SK-N-SH (cell line): ENCODE measurements at regions not wholly inside any gene's neighbourhood (a gene's known extent, or its start where the extent isn't known, plus 50 kb on each side); places are given as distances from the start of the nearest gene placed in this dataset.

ENCODE experiments used
- CTCF ChIA-PET: fragments of 300-600, 350-600 bp; formaldehyde crosslinking; extraction: SDS; loops from one replicate; lab custom pipeline; 2021; lab: Yijun Ruan, JAX
- POLR2A ChIA-PET: fragments of 350-600 bp; sonication (Branson Sonifier 250); formaldehyde crosslinking; extraction: SDS; loops from one replicate; lab custom pipeline; 2020; ENCODE audit warnings: antibody characterized with exemption, inconsistent platforms; lab: Yijun Ruan, JAX
- DNase-seq: peaks from one replicate; pipeline ENCODE4 v3.0.0; 2012
- H2AFZ ChIP-seq: fragments of 200-600 bp; sonication (generic); 2 replicates; pipeline ENCODE4 v1.8.1; 2016; ENCODE audit warnings: antibody characterized with exemption, mild to moderate bottlenecking, low read depth
- H3F3A ChIP-seq: fragments of 200-600 bp; sonication (generic); replicated peaks from 2 replicates; pipeline ENCODE3; 2016; ENCODE audit warnings: antibody characterized with exemption, mild to moderate bottlenecking; ENCODE audit not compliant: insufficient read depth
- H3K27ac ChIP-seq, 2 experiments: fragments of 200-500 bp in 1 of 2; fragments of 200-600 bp in 1 of 2; sonication (Bioruptor generic) in 1 of 2; sonication (generic), shearing (Covaris generic) in 1 of 2; 2 replicates each; pipeline versions ENCODE4 v1.5.1 to v1.6.1; 2014 to 2016; ENCODE audit warnings: low read depth in 2 of 2, inconsistent platforms in 1 of 2, low read length in 1 of 2, mild to moderate bottlenecking in 1 of 2, mixed read lengths in 1 of 2
- H3K27me3 ChIP-seq: fragments of 200-600 bp; sonication (generic), shearing (Covaris generic); 2 replicates; pipeline ENCODE4 v1.6.1; 2016; ENCODE audit warnings: mixed run types; ENCODE audit not compliant: insufficient read depth
- H3K36me3 ChIP-seq, 2 experiments: fragments of 200-500 bp in 1 of 2; fragments of 200-600 bp in 1 of 2; sonication (Bioruptor generic) in 1 of 2; sonication (generic) in 1 of 2; replicated peaks in 1 of 2; 2 replicates each; pipeline versions ENCODE3 to v1.5.1; 2014 to 2016; ENCODE audit warnings: low read length in 1 of 2, mild to moderate bottlenecking in 1 of 2; ENCODE audit not compliant: insufficient read depth in 2 of 2, control insufficient read depth in 1 of 2
- H3K4me1 ChIP-seq, 2 experiments: fragments of 200-500 bp in 1 of 2; fragments of 200-600 bp in 1 of 2; sonication (Bioruptor generic) in 1 of 2; sonication (generic), shearing (Covaris generic) in 1 of 2; 2 replicates each; pipeline versions ENCODE4 v1.5.1 to v1.6.1; 2014 to 2016; ENCODE audit warnings: low read depth in 1 of 2, low read length in 1 of 2, mixed run types in 1 of 2; ENCODE audit not compliant: insufficient read depth in 2 of 2, control insufficient read depth in 1 of 2
- H3K4me2 ChIP-seq: fragments of 200-600 bp; sonication (generic), shearing (Covaris generic); 2 replicates; pipeline ENCODE4 v1.6.1; 2017; ENCODE audit warnings: mixed run types
- H3K4me3 ChIP-seq, 2 experiments: fragments of 200-500 bp in 1 of 2; fragments of 200-600 bp in 1 of 2; sonication (Bioruptor generic) in 1 of 2; sonication (generic), shearing (Covaris generic) in 1 of 2; 2 replicates each; pipeline versions ENCODE4 v1.5.1 to v1.8.1; 2014 to 2016; ENCODE audit warnings: low read depth in 2 of 2, inconsistent platforms in 1 of 2, low read length in 1 of 2, mild to moderate bottlenecking in 1 of 2, mixed read lengths in 1 of 2, moderate library complexity in 1 of 2
- H3K79me2 ChIP-seq: fragments of 200-600 bp; sonication (generic); 2 replicates; pipeline ENCODE4 v1.8.1; 2017; ENCODE audit warnings: mild to moderate bottlenecking; ENCODE audit not compliant: insufficient read depth
- H3K9ac ChIP-seq: fragments of 200-600 bp; sonication (generic); 2 replicates; pipeline ENCODE4 v1.6.1; 2017; ENCODE audit warnings: mixed run types
- H3K9me2 ChIP-seq: fragments of 200-600 bp; sonication (generic); 2 replicates; pipeline ENCODE4 v1.6.1; 2017; ENCODE audit warnings: mixed run types
- H3K9me3 ChIP-seq: fragments of 200-600 bp; sonication (generic); 2 replicates; pipeline ENCODE4 v1.6.1; 2017; ENCODE audit warnings: mixed run types, mild to moderate bottlenecking, moderate library complexity
- H4K20me1 ChIP-seq: fragments of 200-600 bp; sonication (generic); 2 replicates; pipeline ENCODE4 v1.6.1; 2017; ENCODE audit warnings: mild to moderate bottlenecking, mixed run types; ENCODE audit not compliant: insufficient read depth
- ELF1 ChIP-seq: IDR thresholded peaks from 2 replicates; pipeline ENCODE4 v1.4.0; 2012
- EP300 ChIP-seq, 2 experiments: IDR thresholded peaks; 2 replicates each; pipeline versions ENCODE4 v1.4.0 to v1.6.1; 2012; ENCODE audit warnings: borderline replicate concordance in 1 of 2, low read depth in 1 of 2, low read length in 1 of 2
- EZH2phosphoT487 ChIP-seq: fragments of 200-600 bp; sonication (generic); IDR thresholded peaks from 2 replicates; pipeline ENCODE4 v1.6.1; 2017; ENCODE audit warnings: low read depth, mixed run types, mild to moderate bottlenecking, antibody characterized with exemption, moderate library complexity, borderline replicate concordance
- FOSL2 ChIP-seq: IDR thresholded peaks from 2 replicates; pipeline ENCODE4 v1.4.0; 2012; ENCODE audit warnings: low read depth, mild to moderate bottlenecking, moderate library complexity, borderline replicate concordance
- GABPA ChIP-seq: IDR thresholded peaks from 2 replicates; pipeline ENCODE4 v1.4.0; 2012; ENCODE audit warnings: low read depth, mild to moderate bottlenecking
- GATA2 ChIP-seq: sonication (generic); formaldehyde crosslinking; IDR thresholded peaks from 2 replicates; pipeline ENCODE4 v1.5.0; 2020; ENCODE audit warnings: mild to moderate bottlenecking, missing genetic modification reagents
- JUND ChIP-seq: IDR thresholded peaks from 2 replicates; pipeline ENCODE4 v1.4.0; 2012
- NFIC ChIP-seq: IDR thresholded peaks from 2 replicates; pipeline ENCODE4 v1.4.0; 2012; ENCODE audit warnings: borderline replicate concordance
- NRF1 ChIP-seq: IDR thresholded peaks from 2 replicates; pipeline ENCODE4 v1.6.1; 2012; ENCODE audit warnings: low read depth, mild to moderate bottlenecking, low read length
- PBX3 ChIP-seq: IDR thresholded peaks from 2 replicates; pipeline ENCODE4; 2012
- POLR2AphosphoS5 ChIP-seq: IDR thresholded peaks from 2 replicates; pipeline ENCODE4 v1.6.1; 2012; ENCODE audit warnings: low read depth, low read length
- RCOR1 ChIP-seq: fragments of 150-350 bp; IDR thresholded peaks from 2 replicates; pipeline ENCODE4 v1.6.1; 2017; ENCODE audit warnings: antibody characterized with exemption, low read length
- RFX5 ChIP-seq: IDR thresholded peaks from 2 replicates; pipeline ENCODE4 v1.6.1; 2012; ENCODE audit warnings: mild to moderate bottlenecking, improper control_type of control experiment, low read length
- SMC3 ChIP-seq: IDR thresholded peaks from 2 replicates; pipeline ENCODE4 v1.6.1; 2012; ENCODE audit warnings: low read depth, low read length, improper control_type of control experiment
- TAF1 ChIP-seq: IDR thresholded peaks from 2 replicates; pipeline ENCODE4 v1.6.1; 2012; ENCODE audit warnings: low read depth, mild to moderate bottlenecking, low read length, moderate library complexity, borderline replicate concordance
- TCF12 ChIP-seq: IDR thresholded peaks from 2 replicates; pipeline ENCODE4 v1.4.0; 2012
- USF2 ChIP-seq: fragments of 150-350 bp; IDR thresholded peaks from 2 replicates; pipeline ENCODE4 v1.6.1; 2017; ENCODE audit warnings: antibody characterized with exemption, low read length, low read depth, borderline replicate concordance
- ZBTB33 ChIP-seq: IDR thresholded peaks from 2 replicates; pipeline ENCODE4 v1.4.0; 2012; ENCODE audit warnings: low read depth, borderline replicate concordance
- WGBS: methylation state at CpG from one replicate; pipeline ENCODE4 v1.1.6; 2017; ENCODE audit warnings: low lambda C conversion rate; 5-methylcytosine and 5-hydroxymethylcytosine counted together
- TF ChIP-seq, protein P1 (sequence below): IDR thresholded peaks from 2 replicates; pipeline ENCODE4 v1.6.1; 2012; ENCODE audit warnings: mild to moderate bottlenecking, low read depth, low read length, moderate library complexity

DNA sequence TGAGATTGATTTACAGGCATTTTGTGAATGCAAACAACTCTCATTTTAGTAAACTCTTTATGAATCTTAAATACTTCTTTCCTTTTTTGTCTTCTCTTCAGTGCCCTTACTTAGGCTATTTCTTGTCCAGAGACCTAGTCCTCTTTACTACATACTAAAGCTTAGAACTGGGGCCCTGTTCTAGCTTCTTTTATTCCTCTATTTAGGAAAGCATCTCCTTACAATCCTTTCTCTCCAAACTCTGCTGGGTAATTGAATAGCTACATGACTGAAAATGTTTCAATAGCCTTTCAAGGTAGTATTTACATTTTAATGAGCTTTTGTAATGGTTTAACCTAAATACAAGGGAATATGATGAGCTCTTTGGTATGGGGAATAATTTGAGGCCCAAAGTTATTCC lies 1701.5 kb upstream of the TENM3 start (continued):
- TF ChIP-seq TAF1: no peak
- TF ChIP-seq TCF12: no peak
- TF ChIP-seq GABPA: no peak
- no peak for TF ChIP-seq EZH2phosphoT487
- TF ChIP-seq, protein P1, sequence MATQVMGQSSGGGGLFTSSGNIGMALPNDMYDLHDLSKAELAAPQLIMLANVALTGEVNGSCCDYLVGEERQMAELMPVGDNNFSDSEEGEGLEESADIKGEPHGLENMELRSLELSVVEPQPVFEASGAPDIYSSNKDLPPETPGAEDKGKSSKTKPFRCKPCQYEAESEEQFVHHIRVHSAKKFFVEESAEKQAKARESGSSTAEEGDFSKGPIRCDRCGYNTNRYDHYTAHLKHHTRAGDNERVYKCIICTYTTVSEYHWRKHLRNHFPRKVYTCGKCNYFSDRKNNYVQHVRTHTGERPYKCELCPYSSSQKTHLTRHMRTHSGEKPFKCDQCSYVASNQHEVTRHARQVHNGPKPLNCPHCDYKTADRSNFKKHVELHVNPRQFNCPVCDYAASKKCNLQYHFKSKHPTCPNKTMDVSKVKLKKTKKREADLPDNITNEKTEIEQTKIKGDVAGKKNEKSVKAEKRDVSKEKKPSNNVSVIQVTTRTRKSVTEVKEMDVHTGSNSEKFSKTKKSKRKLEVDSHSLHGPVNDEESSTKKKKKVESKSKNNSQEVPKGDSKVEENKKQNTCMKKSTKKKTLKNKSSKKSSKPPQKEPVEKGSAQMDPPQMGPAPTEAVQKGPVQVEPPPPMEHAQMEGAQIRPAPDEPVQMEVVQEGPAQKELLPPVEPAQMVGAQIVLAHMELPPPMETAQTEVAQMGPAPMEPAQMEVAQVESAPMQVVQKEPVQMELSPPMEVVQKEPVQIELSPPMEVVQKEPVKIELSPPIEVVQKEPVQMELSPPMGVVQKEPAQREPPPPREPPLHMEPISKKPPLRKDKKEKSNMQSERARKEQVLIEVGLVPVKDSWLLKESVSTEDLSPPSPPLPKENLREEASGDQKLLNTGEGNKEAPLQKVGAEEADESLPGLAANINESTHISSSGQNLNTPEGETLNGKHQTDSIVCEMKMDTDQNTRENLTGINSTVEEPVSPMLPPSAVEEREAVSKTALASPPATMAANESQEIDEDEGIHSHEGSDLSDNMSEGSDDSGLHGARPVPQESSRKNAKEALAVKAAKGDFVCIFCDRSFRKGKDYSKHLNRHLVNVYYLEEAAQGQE: no peak

DNA sequence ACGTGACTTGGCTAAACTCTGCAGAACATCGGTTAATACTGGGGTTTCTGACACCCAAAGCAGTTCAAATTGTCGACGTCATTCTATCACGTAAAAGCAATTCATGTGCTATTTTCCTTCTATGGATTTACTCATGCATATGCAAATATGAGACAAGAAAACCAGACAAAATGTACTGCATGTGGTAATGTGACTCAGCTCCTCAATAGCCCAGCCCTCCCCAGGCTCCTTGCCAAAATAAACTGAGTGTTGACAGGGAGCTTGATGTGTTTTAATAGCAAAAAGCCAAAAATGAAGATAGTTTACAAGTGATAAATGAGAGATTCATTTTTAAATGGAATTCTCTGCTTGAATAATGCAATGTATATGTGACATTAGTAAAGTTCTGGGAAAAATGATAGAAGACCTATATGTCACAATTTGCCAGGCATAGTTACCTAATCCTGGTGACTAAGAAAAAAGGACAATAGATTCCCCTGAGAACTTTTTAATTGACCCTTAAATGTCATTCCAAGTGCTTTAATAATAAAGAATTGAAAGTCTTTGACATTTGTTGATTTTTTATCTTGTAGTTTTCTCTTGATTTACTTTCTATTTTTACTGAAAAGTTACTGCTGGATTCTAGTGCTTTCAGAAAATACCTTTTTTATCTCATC lies 1700.6 kb upstream of the TENM3 start:
- H3K9ac ChIP-seq: no peak overlapping the region
- no peaks in the 10 kb centered on the region for H3K36me3 ChIP-seq
- H3K79me2 ChIP-seq: no peaks in the 10 kb centered on the region
- no peak for DNase-seq
- no peak overlapping the region for H3K27ac ChIP-seq
- H3K27me3 ChIP-seq: peaks cover 4% of the 10 kb centered on the region
- ChIA-PET CTCF (no interaction called here), POLR2A (no interaction called here)
- WGBS: under 1% methylated on average over 5 of the region's 5 CpGs
- H3K9me2 ChIP-seq: no peaks in the 10 kb centered on the region
- no peak overlapping the region for H3K4me3 ChIP-seq
- H2AFZ ChIP-seq: no peak overlapping the region
- no peaks in the 10 kb centered on the region for H4K20me1 ChIP-seq
- H3K9me3 ChIP-seq: no peaks in the 10 kb centered on the region
- H3K4me1 ChIP-seq: peaks cover 0 to 4% of the 10 kb centered on the region in 2 experiments; a peak in 1 of 4 replicates
- TF ChIP-seq EP300 (IDR thresholded peaks at IDR 0.05; ENCODE audit: borderline replicate concordance in 1 of 2, low read depth in 1 of 2, low read length in 1 of 2) (no peak), NFIC (0 out of 2 replicates have a peak, but pooled peaks have one; percentile 10), PBX3 (0 out of 2 replicates have a peak, but pooled peaks have one; percentile 14)
- TF ChIP-seq, all 33 proteins: peak for 2
- Histone ChIP-seq H3K4me2 (no peak overlapping the region), H3F3A (no peaks in the 10 kb centered on the region)

- H3K4me3 ChIP-seq: no peak overlapping the region
- WGBS: 3% methylated on average over 6 of the region's 6 CpGs
- CTCF ChIA-PET: no interaction called here
- no peaks in the 10 kb centered on the region for H3K79me2 ChIP-seq
- H3K27me3 ChIP-seq: peaks cover 4% of the 10 kb centered on the region
- POLR2A ChIA-PET: no interaction called here
- no peak overlapping the region for H3K4me2 ChIP-seq
- H4K20me1 ChIP-seq: no peaks in the 10 kb centered on the region
- H3K36me3 ChIP-seq: no peaks in the 10 kb centered on the region
- no peak overlapping the region for H3K27ac ChIP-seq
- no peak overlapping the region for H3K9ac ChIP-seq
- H3K4me1 ChIP-seq: no peaks in the 10 kb centered on the region
- H3K9me3 ChIP-seq: no peaks in the 10 kb centered on the region
- H3K9me2 ChIP-seq: no peaks in the 10 kb centered on the region
- DNase-seq: no peak
- no peaks in the 10 kb centered on the region for H3F3A ChIP-seq
- H2AFZ ChIP-seq: no peak overlapping the region
- no peak for TF ChIP-seq ZBTB33
- no peak for TF ChIP-seq TCF12
- TF ChIP-seq RFX5: no peak
- TF ChIP-seq ELF1: no peak
- no peak for TF ChIP-seq TAF1
- TF ChIP-seq RCOR1: no peak
- no peak for TF ChIP-seq GATA2 (CRISPR knock-in tag)
- TF ChIP-seq GABPA: no peak
- TF ChIP-seq POLR2AphosphoS5: no peak
- no peak for TF ChIP-seq USF2
- TF ChIP-seq EZH2phosphoT487: no peak
- TF ChIP-seq SMC3: no peak
- no peak for TF ChIP-seq FOSL2
- no peak for TF ChIP-seq NRF1
- TF ChIP-seq NFIC: no peak
- no peak for TF ChIP-seq JUND
These were observed 1693.1 kb upstream of the TENM3 start for GRCh38 chr4:180550106-180550505.
